Right ventricle myocardium inferior (tissue), 1 donor: ENCODE measurements at regions not wholly inside any gene's neighbourhood (a gene's known extent, or its start where the extent isn't known, plus 50 kb on each side); places are given as distances from the start of the nearest gene placed in this dataset.
A peak's percentile ranks its signal among the peaks of the same experiment; 100 is the strongest.
"Not testable (repeated sequence)": the region's sequence is repeated elsewhere in the genome, so short reads cannot be mapped to it uniquely, and the experiment has no call there.

ENCODE experiments used
- ATAC-seq: fragments of 200-7000 bp; cut with Tn5 transposase; one replicate; pipeline ENCODE4 v1.9.1; 2020; ENCODE audit warnings: mild to moderate bottlenecking, moderate library complexity
- DNase-seq: peaks from one replicate; pipeline ENCODE4 v3.0.0; 2021; ENCODE audit errors: missing footprints
- intact Hi-C: fragments of 100-400 bp; cut with DNase I; formaldehyde crosslinking; loops from one replicate; pipeline ENCODE4 v1.11.0; 2022
- donor health status: DM: no; HTN: yes; CAD: no; lungs with severe emphysema.

GRCh38 chr17:36850790-36851189 is 86.5 kb upstream of the LHX1 start:
- intact Hi-C loops, result no loop called here
- DNase-seq, result no peak
- ATAC-seq, result no peak

DNA sequence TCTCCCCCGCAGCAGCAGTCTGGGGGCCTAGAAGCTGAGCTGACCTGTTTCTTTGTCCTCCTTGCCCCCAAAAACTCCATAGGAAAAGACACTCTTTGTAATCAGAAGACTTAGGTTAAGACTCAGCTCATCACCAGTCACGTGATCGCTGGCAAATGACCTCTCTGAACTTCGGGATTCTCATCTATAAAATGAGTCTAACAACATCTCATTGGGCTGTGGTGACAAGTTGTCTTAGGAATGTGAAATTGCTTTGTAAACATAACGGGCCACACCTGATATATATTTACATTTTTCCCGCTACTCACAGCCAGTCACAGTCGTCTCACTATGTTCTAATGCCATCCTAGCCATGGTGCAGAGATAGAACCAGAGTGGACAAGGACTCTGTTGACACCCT is 86.0 kb upstream of the LHX1 start:
- intact Hi-C loops, result no loop called here
- ATAC-seq (no peak), DNase-seq (no peak)

GRCh38 chr17:36852478-36852877 is 84.8 kb upstream of the LHX1 start:
- DNase-seq, intact Hi-C loops, ATAC-seq: not testable (repeated sequence)

DNA sequence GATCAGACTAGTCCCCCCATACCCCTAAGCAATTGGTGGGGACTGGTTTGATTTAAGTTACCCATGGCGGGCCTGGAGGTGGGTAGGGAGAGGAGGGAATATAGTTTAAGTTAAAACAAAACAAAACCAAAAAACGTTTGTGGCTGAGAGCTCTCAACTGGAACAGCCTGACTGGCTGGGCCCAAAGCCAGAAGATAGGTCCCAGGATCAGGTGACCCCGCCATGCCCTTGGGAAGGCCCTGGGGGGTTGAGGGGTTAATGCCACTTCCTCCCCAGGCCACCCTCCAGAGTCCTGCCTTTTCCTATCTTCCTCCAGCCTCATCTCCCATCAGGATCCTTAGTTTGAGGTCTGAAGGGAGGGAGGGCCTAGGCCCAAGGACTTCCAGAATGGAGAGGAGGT is 82.3 kb upstream of the LHX1 start:
- ATAC-seq (no peak), DNase-seq (no peak)
- intact Hi-C loops, result no loop called here

DNA sequence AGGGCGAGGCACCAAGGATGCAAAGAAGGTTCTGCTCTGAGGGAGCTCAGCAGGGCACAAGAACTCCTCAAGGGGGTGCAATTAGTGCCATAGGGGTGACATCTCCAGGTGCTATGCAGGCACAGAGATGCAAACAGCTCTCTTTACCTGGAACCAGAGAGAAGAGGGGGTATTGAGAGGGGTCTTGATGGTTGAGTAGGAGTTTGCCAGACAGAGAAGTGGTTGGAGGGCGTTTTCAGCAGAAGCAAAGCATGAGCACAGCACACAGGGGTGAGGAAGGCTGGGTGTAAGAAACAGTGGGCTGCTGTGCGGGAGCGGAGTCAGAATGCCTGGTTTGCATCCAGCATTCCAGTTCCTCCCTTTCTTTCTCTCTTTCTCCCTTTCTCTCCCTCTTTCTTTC is 81.8 kb upstream of the LHX1 start:
- ATAC-seq (no peak), DNase-seq (no peak)
- intact Hi-C loops, result no loop called here

DNA sequence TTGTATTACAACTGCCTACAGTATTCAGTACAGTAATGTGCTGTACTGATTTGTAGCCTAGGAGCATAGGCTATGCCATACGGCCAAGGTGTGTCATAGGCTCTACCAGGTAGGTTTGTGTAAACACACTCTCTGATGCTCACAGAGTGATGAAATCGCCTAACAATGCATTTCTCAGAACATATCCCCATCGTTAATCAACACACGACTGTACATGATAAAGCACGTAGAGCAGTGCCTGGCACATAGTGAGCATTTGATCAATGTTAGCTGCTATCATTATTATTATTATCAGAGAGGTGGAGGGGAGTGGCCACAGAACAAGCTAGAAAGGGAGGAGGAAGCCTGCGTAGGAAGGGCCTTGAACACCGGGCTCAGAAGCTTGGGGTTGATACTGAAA is 81.1 kb upstream of the LHX1 start:
- intact Hi-C loops, result no loop called here
- no peak for ATAC-seq

GRCh38 chr17:36856903-36857381 is 80.3 kb upstream of the LHX1 start:
- DNase-seq, result no peak
- ATAC-seq, result no peak
- intact Hi-C loops, result no loop called here

More for the DNA sequence above, 81.1 kb upstream of the LHX1 start:
- no peak for DNase-seq

- intact Hi-C loops, result no loop called here
- ATAC-seq (no peak), DNase-seq (no peak)
These were observed 79.6 kb upstream of the LHX1 start for GRCh38 chr17:36857698-36858097.

DNA sequence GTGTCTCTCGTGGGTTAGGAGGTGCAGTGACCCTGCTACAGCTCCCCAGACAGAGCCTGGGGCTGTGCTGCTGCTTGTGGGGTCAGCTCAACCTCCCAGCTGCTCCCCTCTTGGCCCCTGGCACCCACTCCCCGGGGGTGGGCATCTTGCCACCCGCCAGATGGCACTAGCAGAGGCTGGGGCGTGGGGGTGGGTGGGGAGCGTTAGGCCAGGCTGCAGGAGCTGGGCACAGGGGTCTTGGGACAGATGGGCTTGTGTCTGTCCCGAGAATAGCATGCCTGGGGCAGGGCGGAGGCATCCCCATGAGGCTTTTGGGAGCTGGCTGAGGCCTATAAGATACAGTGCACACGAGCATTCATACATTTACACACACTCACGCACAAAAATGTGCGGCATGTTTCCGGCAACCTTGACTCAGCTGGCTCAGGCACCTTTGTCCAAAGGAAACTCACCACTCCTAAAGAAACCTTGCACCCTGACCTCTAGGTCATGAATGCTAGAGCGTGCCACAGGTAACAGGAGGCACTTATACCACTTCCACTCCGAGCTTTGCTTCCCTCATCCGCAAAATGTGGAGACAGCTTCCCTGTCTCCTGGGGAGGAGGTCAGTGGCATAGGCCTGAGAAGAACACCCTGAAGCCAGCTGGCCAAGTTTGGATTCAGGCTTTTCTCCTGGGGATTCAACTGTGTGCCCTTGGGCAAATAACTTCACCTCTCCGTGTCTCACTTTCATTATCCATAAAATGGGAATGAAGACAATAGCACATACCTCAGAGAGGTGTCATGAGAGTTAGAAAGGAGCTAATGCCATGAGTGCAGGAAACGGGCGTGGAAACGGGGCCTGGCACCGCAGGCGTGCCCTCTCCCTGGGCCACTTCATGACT is 78.9 kb upstream of the LHX1 start:
- ATAC-seq (no peak), DNase-seq (no peak)
- intact Hi-C loops, result no loop called here

DNA sequence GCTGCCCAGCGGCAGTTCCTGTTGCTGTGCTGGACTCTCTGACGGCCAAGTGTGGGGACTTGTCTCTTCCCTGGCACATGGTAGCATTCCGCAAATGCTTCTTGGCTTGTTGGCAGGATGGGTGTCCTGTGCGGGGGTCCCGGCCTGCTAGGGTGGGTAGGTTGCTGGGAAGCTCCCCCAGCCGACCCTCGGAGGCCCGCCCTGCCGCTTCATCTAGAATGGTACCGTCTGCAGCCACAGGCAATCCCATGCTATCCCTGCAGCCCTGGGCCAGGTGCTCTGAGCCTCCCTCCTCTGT is 78.3 kb upstream of the LHX1 start:
- intact Hi-C loops, result no loop called here
- ATAC-seq (no peak), DNase-seq (no peak)

GRCh38 chr17:36859706-36860105 is 77.6 kb upstream of the LHX1 start:
- no peak for DNase-seq
- no peak for ATAC-seq
- intact Hi-C loops, result no loop called here

DNA sequence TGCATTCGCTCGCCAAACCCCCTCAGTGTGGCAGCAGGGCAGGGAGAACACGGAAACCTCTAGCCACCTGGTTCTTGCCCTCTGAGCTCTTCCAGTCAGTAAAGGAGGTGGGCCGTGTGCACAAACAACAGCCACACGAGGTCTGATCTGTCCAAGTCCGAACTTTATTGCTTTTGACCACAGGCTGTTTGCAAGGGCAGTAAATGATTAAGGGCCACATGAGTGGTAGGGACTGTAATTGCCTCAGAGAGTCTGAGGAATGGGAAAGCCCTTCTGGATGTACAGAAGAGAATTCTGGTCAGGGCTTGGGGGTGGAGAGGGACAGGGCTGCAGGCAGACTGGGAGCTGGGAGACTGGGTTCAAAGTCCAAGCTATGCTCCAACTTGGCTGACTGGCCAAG is 75.7 kb upstream of the LHX1 start:
- intact Hi-C loops, result no loop called here
- ATAC-seq, result no peak

GRCh38 chr17:36862116-36862920 is 75.0 kb upstream of the LHX1 start:
- intact Hi-C loops, result no loop called here
- DNase-seq (peak; percentile 48), ATAC-seq (no peak)

More for the DNA sequence above, 75.7 kb upstream of the LHX1 start:
- DNase-seq, result no peak

GRCh38 chr17:36863131-36863530 is 74.1 kb upstream of the LHX1 start:
- DNase-seq, result peak; percentile 27
- intact Hi-C loops, result no loop called here
- ATAC-seq, result no peak

- intact Hi-C loops, result no loop called here
These were observed 73.3 kb upstream of the LHX1 start for GRCh38 chr17:36863676-36864612.

DNA sequence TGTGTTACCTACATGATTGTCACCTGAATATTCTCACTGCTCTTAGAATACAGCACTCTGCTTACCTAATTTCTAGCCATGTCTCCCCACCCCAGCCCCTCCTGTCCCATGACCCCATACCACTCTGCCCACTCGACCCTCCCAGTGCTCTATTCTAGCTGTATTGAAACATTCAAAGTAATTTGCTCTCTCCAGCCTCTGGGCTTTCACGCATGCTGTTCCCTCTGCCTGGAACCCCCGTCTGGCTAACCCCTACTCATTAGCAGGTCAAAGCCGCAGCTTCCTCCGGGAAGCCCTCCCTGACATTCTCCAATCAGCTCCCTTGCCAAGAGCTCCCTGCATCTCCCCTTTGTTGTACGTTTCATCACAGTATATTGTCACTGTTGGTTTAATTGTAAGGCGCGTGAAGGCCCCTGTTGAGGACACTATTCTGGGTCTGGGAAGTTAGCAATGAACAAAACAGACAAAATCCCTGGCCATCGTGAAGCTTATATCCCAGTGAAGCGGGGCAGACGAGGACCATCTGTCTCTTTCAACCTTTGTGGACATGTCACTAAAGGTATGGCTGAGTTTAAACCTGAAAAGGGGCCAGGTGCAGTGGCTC is 72.3 kb upstream of the LHX1 start:
- intact Hi-C loops, result no loop called here
- no peak for ATAC-seq
- no peak for DNase-seq

More at GRCh38 chr17:36863676-36864612, 73.3 kb upstream of the LHX1 start:
- DNase-seq (peak; percentile 50), ATAC-seq (no peak)

GRCh38 chr17:36867716-36868341 is 69.4 kb upstream of the LHX1 start:
- intact Hi-C loops, result no loop called here
- no peak for ATAC-seq
- DNase-seq, result peak; percentile 1

DNA sequence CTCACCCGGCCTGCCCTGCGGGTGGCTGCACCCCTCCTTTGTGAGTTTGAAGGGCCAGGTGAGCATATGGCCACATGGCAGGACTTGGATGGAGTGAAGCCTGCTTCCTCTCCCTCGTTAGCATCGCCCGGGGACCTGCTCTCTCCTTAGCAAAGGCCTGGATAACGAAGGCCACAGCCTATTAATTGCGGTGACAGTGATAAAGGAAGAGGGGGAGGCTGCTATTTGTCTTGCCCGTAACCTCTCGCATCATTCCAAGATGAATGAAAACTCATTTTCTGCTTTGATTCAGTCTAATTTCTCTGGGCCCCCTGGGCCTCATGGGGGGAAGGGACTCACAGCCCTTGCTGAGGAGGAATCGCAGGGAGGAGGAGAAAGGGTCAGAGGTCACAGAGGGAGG is 68.5 kb upstream of the LHX1 start:
- intact Hi-C loops, result no loop called here
- no peak for ATAC-seq

More for the DNA sequence above, 68.5 kb upstream of the LHX1 start:
- no peak for DNase-seq
